AG10803 (cell line): ENCODE measurements at regions not wholly inside any gene's neighbourhood (a gene's known extent, or its start where the extent isn't known, plus 50 kb on each side); places are given as distances from the start of the nearest gene placed in this dataset.
"Not testable (repeated sequence)": the region's sequence is repeated elsewhere in the genome, so short reads cannot be mapped to it uniquely, and the experiment has no call there.

Experiments used
- DNase-seq: peaks from one replicate; pipeline ENCODE4 v3.0.0; 2010; ENCODE audit warnings: low read depth
- H3K4me3 ChIP-seq: 2 replicates; pipeline ENCODE4 v1.5.1; 2011; ENCODE audit warnings: mild to moderate bottlenecking, low read length, control low read depth
- CTCF ChIP-seq: conservative IDR thresholded peaks from 2 replicates; pipeline ENCODE4 v1.5.1; 2011; ENCODE audit warnings: mild to moderate bottlenecking, low read length, control low read depth, inconsistent platforms

- no peak for TF ChIP-seq CTCF
- H3K4me3 ChIP-seq = no peak overlapping the region
- DNase-seq = peak; percentile 60
These were observed 192.6 kb upstream of the FAM241A start for GRCh38 chr4:111952688-111953087.

GRCh38 chr4:111954550-111954949 is 190.7 kb upstream of the FAM241A start:
- DNase-seq = peak; percentile 35
- no peak overlapping the region for H3K4me3 ChIP-seq
- TF ChIP-seq CTCF = no peak

GRCh38 chr4:111955001-111955400 is 190.3 kb upstream of the FAM241A start:
- no peak for DNase-seq
- TF ChIP-seq CTCF = no peak
- no peak overlapping the region for H3K4me3 ChIP-seq

GRCh38 chr4:111957116-111957515 is 188.1 kb upstream of the FAM241A start:
- TF ChIP-seq CTCF = no peak
- H3K4me3 ChIP-seq = no peak overlapping the region
- DNase-seq = no peak

- no peak for DNase-seq
- H3K4me3 ChIP-seq = no peak overlapping the region
- TF ChIP-seq CTCF = no peak
These were observed 187.3 kb upstream of the FAM241A start for GRCh38 chr4:111957997-111958396.

- H3K4me3 ChIP-seq = no peak overlapping the region
- TF ChIP-seq CTCF = no peak
- DNase-seq = peak; percentile 33
These were observed 186.0 kb upstream of the FAM241A start for GRCh38 chr4:111959222-111959621.

GRCh38 chr4:111960241-111960667 is 185.0 kb upstream of the FAM241A start:
- no peak overlapping the region for H3K4me3 ChIP-seq
- peak; percentile 60 for DNase-seq
- TF ChIP-seq CTCF = no peak

- DNase-seq, H3K4me3 ChIP-seq: not testable (repeated sequence)
These were observed 184.2 kb upstream of the FAM241A start for GRCh38 chr4:111961026-111961425.
